ENCODE measurements at regions not wholly inside any gene's neighbourhood (a gene's known extent, or its start where the extent isn't known, plus 50 kb on each side); places are given as distances from the start of the nearest gene placed in this dataset.

- BruUV-seq (replicated peaks), result no TSS peak
- no peaks in the 10 kb centered on the region for H3K9me3 ChIP-seq (replicated peaks; ENCODE audit: control insufficient read depth, insufficient read depth, low read depth, low read length)
- 8% methylated on average over 1 of the region's 1 CpG for WGBS (ENCODE audit: insufficient coverage, low coverage, missing lambda C conversion rate)
- ChIA-PET POLR2A (no interaction called here), CTCF (ENCODE audit: low intra/inter-chr PET ratio) (no interaction called here)
- no peak for FAIRE-seq
- intact Hi-C loops (cut with micrococcal nuclease), result no loop called here
- H2AFZ ChIP-seq (ENCODE audit: low read depth, low read length), result no peak overlapping the region
- no peaks in the 10 kb centered on the region for H3K9me1 ChIP-seq (ENCODE audit: control insufficient read depth, insufficient read depth, low read length)
- TF ChIP-seq CTCFL (IDR thresholded peaks at IDR 0.05; ENCODE audit: borderline replicate concordance, insufficient read depth, low read depth, low read length, poor library complexity, severe bottlenecking) (no peak), ZNF583 (CRISPR knock-in tag; IDR thresholded peaks at IDR 0.05) (no peak), TRIM25 (IDR thresholded peaks at IDR 0.05; ENCODE audit: borderline replicate concordance) (no peak), TAL1 (IDR thresholded peaks at IDR 0.05) (no peak), ZNF408 (CRISPR knock-in tag; IDR thresholded peaks at IDR 0.05; ENCODE audit: low read depth) (no peak), ZKSCAN1 (IDR thresholded peaks at IDR 0.05; ENCODE audit: low read depth, low read length) (no peak), CHD1 (IDR thresholded peaks at IDR 0.05; ENCODE audit: low read length) (no peak), SNAPC5 (CRISPR knock-in tag; IDR thresholded peaks at IDR 0.05) (no peak), RNF2 (IDR thresholded peaks at IDR 0.05) (no peak), ZNF384 (IDR thresholded peaks at IDR 0.05; ENCODE audit: low read depth, low read length) (no peak)
- no peak overlapping the region for H3K27ac ChIP-seq (ENCODE audit: extremely low read depth, low read depth, low read length)
- no peaks in the 10 kb centered on the region for H3K79me2 ChIP-seq (ENCODE audit: control insufficient read depth, insufficient read depth, low read length)
- no peak for DNase-seq (ENCODE audit: extremely low read depth in 1 of 4, low spot score in 3 of 4)
- H3K4me3 ChIP-seq, result no peak overlapping the region
- ATAC-seq, result no peak
- no peaks in the 10 kb centered on the region for H4K20me1 ChIP-seq (replicated peaks; ENCODE audit: control insufficient read depth, insufficient read depth, low read length)
- no peak overlapping the region for H3K9ac ChIP-seq (ENCODE audit: insufficient read depth in 1 of 2, low read depth in 2 of 2, low read length in 2 of 2)
- no peaks in the 10 kb centered on the region for H3K36me3 ChIP-seq (ENCODE audit: control insufficient read depth, insufficient read depth, low read length)
- in situ Hi-C loops (cut with MboI), result no loop called here
- H3K4me2 ChIP-seq (ENCODE audit: insufficient read depth, low read length), result no peak overlapping the region
- no peaks in the 10 kb centered on the region for H3K4me1 ChIP-seq (replicated peaks in 1 of 2; ENCODE audit: control insufficient read depth in 2 of 2, insufficient read depth in 2 of 2, low read length in 2 of 2)
- no peaks in the 10 kb centered on the region for H3K27me3 ChIP-seq (ENCODE audit: control insufficient read depth in 2 of 2, insufficient read depth in 2 of 2, low read length in 2 of 2)
Measured at GRCh38 chr20:12453711-12454110, 536.0 kb downstream of the BTBD3 start.
